B cell (primary cell): ENCODE measurements at regions not wholly inside any gene's neighbourhood (a gene's known extent, or its start where the extent isn't known, plus 50 kb on each side); places are given as distances from the start of the nearest gene placed in this dataset.

Experiments used
- ATAC-seq: fragments of 200-7000 bp; cut with Tn5 transposase; one replicate; pipeline ENCODE4 v1.10.0; 2021; ENCODE audit warnings: low read depth, mild to moderate bottlenecking, moderate number of reproducible peaks, moderate library complexity
- CTCF ChIA-PET: fragments of 350-600 bp; sonication (Branson Sonifier 250); formaldehyde crosslinking; loops from one replicate; lab custom pipeline; 2021; ENCODE audit warnings: antibody characterized with exemption, inconsistent platforms; lab: Charles Lee
- POLR2A ChIA-PET: fragments of 350-600 bp; sonication (Branson Sonifier 250); formaldehyde crosslinking; loops from one replicate; lab custom pipeline; 2021; ENCODE audit warnings: antibody characterized with exemption; lab: Charles Lee
- DNase-seq: peaks from one replicate; pipeline ENCODE4 v3.0.0; 2013
- H2AFZ ChIP-seq: 2 replicates; pipeline ENCODE4 v1.6.1; 2012; ENCODE audit warnings: mild to moderate bottlenecking, low read depth, low read length; ENCODE audit not compliant: insufficient read depth, poor library complexity, severe bottlenecking
- H3K27ac ChIP-seq, 2 donors: 1 replicate in 1 of 2; 2 replicates in 1 of 2; pipeline ENCODE4 v1.5.1; 2012 to 2013; ENCODE audit warnings: low read length in 2 of 2, mild to moderate bottlenecking in 2 of 2, moderate library complexity in 1 of 2
- H3K27me3 ChIP-seq, 4 experiments: fragments of 200-600 bp in 1 of 4; sonication (generic) in 1 of 4; replicated peaks in 1 of 4; 1 replicate in 2 of 4; 2 replicates in 2 of 4; pipeline versions ENCODE4 v1.6.1 to v1.7.0; 2013 to 2016; ENCODE audit warnings: low read length in 3 of 4, mild to moderate bottlenecking in 2 of 4, mixed read lengths in 1 of 4, moderate library complexity in 1 of 4; ENCODE audit not compliant: insufficient read depth in 4 of 4, control insufficient read depth in 3 of 4; ENCODE audit errors: control extremely low read depth in 1 of 4
- H3K36me3 ChIP-seq, 2 experiments: replicated peaks in 1 of 2; 1 replicate in 1 of 2; 2 replicates in 1 of 2; pipeline versions ENCODE4 v1.6.1 to v1.7.1; 2013; ENCODE audit warnings: low read length in 1 of 2; ENCODE audit not compliant: insufficient read depth in 2 of 2, control insufficient read depth in 1 of 2; ENCODE audit errors: control extremely low read depth in 1 of 2, extremely low read depth in 1 of 2
- H3K4me1 ChIP-seq, 2 donors: fragments of 200-600 bp in 1 of 2; sonication (generic) in 1 of 2; 1 replicate in 1 of 2; 2 replicates in 1 of 2; pipeline versions ENCODE4 v1.5.1 to v1.6.1; 2013 to 2017; ENCODE audit warnings: low read length in 2 of 2; ENCODE audit not compliant: control insufficient read depth in 2 of 2, insufficient read depth in 2 of 2
- H3K4me2 ChIP-seq: replicated peaks from 2 replicates; pipeline ENCODE3; 2012; ENCODE audit warnings: mild to moderate bottlenecking, low read depth, low read length; ENCODE audit not compliant: poor library complexity, severe bottlenecking
- H3K4me3 ChIP-seq, 5 experiments: fragments of 200-600 bp in 1 of 5; sonication (generic) in 1 of 5; 1 replicate in 3 of 5; 2 replicates in 2 of 5; pipeline versions ENCODE4 v1.5.1 to v1.7.0; 2011 to 2016; ENCODE audit warnings: low read length in 4 of 5, mild to moderate bottlenecking in 4 of 5, low read depth in 2 of 5, control low read depth in 1 of 5, moderate library complexity in 1 of 5; ENCODE audit not compliant: insufficient read depth in 1 of 5; ENCODE audit errors: control extremely low read depth in 1 of 5, extremely low read depth in 1 of 5
- H3K79me2 ChIP-seq: fragments of 200-600 bp; sonication (generic); one replicate; pipeline ENCODE4 v1.6.0; 2016; ENCODE audit warnings: low read length; ENCODE audit not compliant: control insufficient read depth, insufficient read depth
- H3K9ac ChIP-seq: fragments of 200-600 bp; sonication (generic); 2 replicates; pipeline ENCODE4 v1.6.1; 2017; ENCODE audit warnings: mild to moderate bottlenecking, low read length, moderate library complexity
- H3K9me3 ChIP-seq, 3 donors: one replicate each; pipeline versions ENCODE4 v1.6.1 to v1.7.1; 2013; ENCODE audit warnings: low read length in 2 of 3; ENCODE audit not compliant: control insufficient read depth in 2 of 3, insufficient read depth in 1 of 3; ENCODE audit errors: control extremely low read depth in 1 of 3
- H4K20me1 ChIP-seq: 2 replicates; pipeline ENCODE4 v1.6.0; 2012; ENCODE audit warnings: mild to moderate bottlenecking, low read length; ENCODE audit not compliant: insufficient read depth, control insufficient read depth, poor library complexity, severe bottlenecking
- H3K27ac Mint-ChIP-seq: one replicate; pipeline ENCODE4 v1.8.0; 2021; ENCODE audit warnings: mixed read lengths
- H3K27me3 Mint-ChIP-seq: one replicate; pipeline ENCODE4 v1.8.0; 2021; ENCODE audit warnings: mixed read lengths
- H3K4me1 Mint-ChIP-seq: one replicate; pipeline ENCODE4 v1.8.0; 2021; ENCODE audit warnings: mixed read lengths
- H3K4me3 Mint-ChIP-seq: one replicate; pipeline ENCODE4 v1.8.0; 2021; ENCODE audit warnings: mixed read lengths
- H3K9me3 Mint-ChIP-seq: one replicate; pipeline ENCODE4 v1.8.0; 2022; ENCODE audit warnings: mixed read lengths; ENCODE audit not compliant: insufficient read depth
- CTCF ChIP-seq: fragments of 200-600 bp; IDR thresholded peaks from one replicate; pipeline ENCODE4 v1.8.0; 2022; ENCODE audit warnings: antibody characterized with exemption, mild to moderate bottlenecking
- EZH2 ChIP-seq: IDR thresholded peaks from 2 replicates; pipeline ENCODE4 v1.6.1; 2012; ENCODE audit warnings: borderline replicate concordance, low read depth, mild to moderate bottlenecking, moderate library complexity, low read length; ENCODE audit not compliant: insufficient read depth, poor library complexity, severe bottlenecking
- WGBS: methylation state at CpG from one replicate; pipeline ENCODE4 v1.1.5; 2013; ENCODE audit warnings: missing lambda C conversion rate; ENCODE audit not compliant: insufficient coverage; 5-methylcytosine and 5-hydroxymethylcytosine counted together
- intact Hi-C: fragments of 100-400 bp; cut with micrococcal nuclease; formaldehyde crosslinking; loops from one replicate; pipeline ENCODE4 v1.10.0; 2022

GRCh38 chr18:40387130-40387787 lies 1567.8 kb upstream of the PIK3C3 start:
- no peak overlapping the region for H3K4me3 ChIP-seq
- no peaks in the 10 kb centered on the region for H3K79me2 ChIP-seq
- no peaks in the 10 kb centered on the region for H4K20me1 ChIP-seq
- no peaks in the 10 kb centered on the region for H3K4me1 Mint-ChIP-seq
- H2AFZ ChIP-seq, result no peak overlapping the region
- no peak overlapping the region for H3K9ac ChIP-seq
- WGBS, result 83% methylated on average over 1 of the region's 3 CpGs
- H3K4me1 ChIP-seq, result no peaks in the 10 kb centered on the region
- H3K27me3 Mint-ChIP-seq, result no peaks in the 10 kb centered on the region
- ChIA-PET POLR2A (no interaction called here), CTCF (no interaction called here)
- no peak for TF ChIP-seq CTCF
- intact Hi-C loops, result no loop called here
- H3K4me2 ChIP-seq, result no peak overlapping the region
- DNase-seq (no peak), ATAC-seq (no peak)
- no peaks in the 10 kb centered on the region for H3K9me3 Mint-ChIP-seq
- H3K4me3 Mint-ChIP-seq, result no peak overlapping the region
- no peaks in the 10 kb centered on the region for H3K36me3 ChIP-seq
- H3K9me3 ChIP-seq, result peaks cover 0 to 6% (median 0%) of the 10 kb centered on the region in 3 donors
- no peaks in the 10 kb centered on the region for H3K27me3 ChIP-seq
- H3K27ac Mint-ChIP-seq, result no peak overlapping the region
- H3K27ac ChIP-seq, result no peak overlapping the region

- no peaks in the 10 kb centered on the region for H4K20me1 ChIP-seq
- H3K27me3 ChIP-seq, result no peaks in the 10 kb centered on the region
- WGBS, result no CpG with 5 or more reads among the region's 2 CpGs
- H3K4me3 Mint-ChIP-seq, result no peak overlapping the region
- H3K27me3 Mint-ChIP-seq, result no peaks in the 10 kb centered on the region
- ChIA-PET POLR2A (no interaction called here), CTCF (no interaction called here)
- ATAC-seq, result no peak
- no peak overlapping the region for H3K27ac Mint-ChIP-seq
- no peak overlapping the region for H3K4me3 ChIP-seq
- intact Hi-C loops, result no loop called here
- no peaks in the 10 kb centered on the region for H3K79me2 ChIP-seq
- H3K9me3 Mint-ChIP-seq, result no peaks in the 10 kb centered on the region
- H3K36me3 ChIP-seq, result no peaks in the 10 kb centered on the region
- TF ChIP-seq CTCF (no peak), EZH2 (no peak)
- no peak for DNase-seq
- no peak overlapping the region for H3K27ac ChIP-seq
- no peak overlapping the region for H3K9ac ChIP-seq
- peaks cover 0 to 4% (median 0%) of the 10 kb centered on the region in 3 donors for H3K9me3 ChIP-seq
- no peak overlapping the region for H2AFZ ChIP-seq
- no peaks in the 10 kb centered on the region for H3K4me1 Mint-ChIP-seq
- no peaks in the 10 kb centered on the region for H3K4me1 ChIP-seq
- no peak overlapping the region for H3K4me2 ChIP-seq
Measured at GRCh38 chr18:40382197-40382596, 1572.8 kb upstream of the PIK3C3 start.
